ENCODE measurements at regions not wholly inside any gene's neighbourhood (a gene's known extent, or its start where the extent isn't known, plus 50 kb on each side); places are given as distances from the start of the nearest gene placed in this dataset.
A peak's percentile ranks its signal among the peaks of the same experiment; 100 is the strongest.

DNA sequence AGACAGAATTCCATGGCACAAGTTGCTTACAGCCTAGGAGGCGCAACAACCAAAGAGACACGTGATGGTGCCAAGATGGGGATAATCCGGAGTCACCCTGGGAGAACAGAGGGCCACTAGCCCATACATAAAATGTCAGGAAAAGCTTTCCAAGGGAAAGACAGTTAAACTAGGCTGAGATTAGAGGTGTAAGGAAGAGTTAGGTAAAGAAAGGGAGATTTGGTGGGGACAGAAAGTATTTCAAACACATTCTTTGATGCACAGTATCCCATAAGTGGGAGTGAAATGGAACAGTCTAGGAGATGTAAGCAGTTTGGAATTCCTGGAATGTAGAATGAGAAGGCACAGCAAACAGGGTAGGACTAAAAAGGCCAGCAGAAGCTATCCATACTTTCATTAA is 860.9 kb upstream of the LCORL start:
- DNase-seq (ENCODE audit: low read depth) = peak; percentile 75
- no peak overlapping the region for H3K4me3 ChIP-seq (ENCODE audit: low read length)
- TF ChIP-seq, protein P1, sequence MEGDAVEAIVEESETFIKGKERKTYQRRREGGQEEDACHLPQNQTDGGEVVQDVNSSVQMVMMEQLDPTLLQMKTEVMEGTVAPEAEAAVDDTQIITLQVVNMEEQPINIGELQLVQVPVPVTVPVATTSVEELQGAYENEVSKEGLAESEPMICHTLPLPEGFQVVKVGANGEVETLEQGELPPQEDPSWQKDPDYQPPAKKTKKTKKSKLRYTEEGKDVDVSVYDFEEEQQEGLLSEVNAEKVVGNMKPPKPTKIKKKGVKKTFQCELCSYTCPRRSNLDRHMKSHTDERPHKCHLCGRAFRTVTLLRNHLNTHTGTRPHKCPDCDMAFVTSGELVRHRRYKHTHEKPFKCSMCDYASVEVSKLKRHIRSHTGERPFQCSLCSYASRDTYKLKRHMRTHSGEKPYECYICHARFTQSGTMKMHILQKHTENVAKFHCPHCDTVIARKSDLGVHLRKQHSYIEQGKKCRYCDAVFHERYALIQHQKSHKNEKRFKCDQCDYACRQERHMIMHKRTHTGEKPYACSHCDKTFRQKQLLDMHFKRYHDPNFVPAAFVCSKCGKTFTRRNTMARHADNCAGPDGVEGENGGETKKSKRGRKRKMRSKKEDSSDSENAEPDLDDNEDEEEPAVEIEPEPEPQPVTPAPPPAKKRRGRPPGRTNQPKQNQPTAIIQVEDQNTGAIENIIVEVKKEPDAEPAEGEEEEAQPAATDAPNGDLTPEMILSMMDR (IDR thresholded peaks at IDR 0.05; ENCODE audit: insufficient read depth, low read depth, low read length, missing control alignments) = no peak

GRCh38 chr4:18881556-18881955 is 860.0 kb upstream of the LCORL start:
- DNase-seq (ENCODE audit: low read depth) = no peak
- H3K4me3 ChIP-seq (ENCODE audit: low read length) = no peak overlapping the region
- TF ChIP-seq, protein P1 (IDR thresholded peaks at IDR 0.05; ENCODE audit: insufficient read depth, low read depth, low read length, missing control alignments) = no peak

GRCh38 chr4:18880871-18881270 is 859.3 kb upstream of the LCORL start:
- DNase-seq (ENCODE audit: low read depth) = no peak
- no peak overlapping the region for H3K4me3 ChIP-seq (ENCODE audit: low read length)
- TF ChIP-seq, protein P1 (IDR thresholded peaks at IDR 0.05; ENCODE audit: insufficient read depth, low read depth, low read length, missing control alignments) = no peak

DNA sequence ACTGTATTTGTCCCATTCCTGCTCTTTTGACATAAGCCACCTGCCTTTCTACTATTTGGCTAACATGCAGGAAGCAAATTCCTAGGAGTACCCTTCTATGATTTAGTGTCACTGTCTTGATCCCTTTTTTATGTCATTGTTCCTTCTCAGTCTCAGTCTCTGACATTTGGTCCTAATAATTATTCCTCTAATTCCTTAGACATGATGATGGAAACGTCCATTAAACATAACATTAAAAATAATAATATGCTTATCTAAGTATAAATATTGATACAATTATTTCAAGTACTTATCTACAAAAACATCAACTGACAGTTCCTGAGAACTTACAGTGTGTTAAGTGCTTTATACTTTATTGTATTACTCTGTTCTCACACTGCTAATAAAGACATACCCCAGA is 857.0 kb upstream of the LCORL start:
- no peak overlapping the region for H3K4me3 ChIP-seq (ENCODE audit: low read length)
- TF ChIP-seq, protein P1 (IDR thresholded peaks at IDR 0.05; ENCODE audit: insufficient read depth, low read depth, low read length, missing control alignments) = no peak
- no peak for DNase-seq (ENCODE audit: low read depth)

GRCh38 chr4:18869166-18869565 is 847.6 kb upstream of the LCORL start:
- no peak for DNase-seq (ENCODE audit: low read depth)
- H3K4me3 ChIP-seq (ENCODE audit: low read length) = no peak overlapping the region
- TF ChIP-seq, protein P1 (IDR thresholded peaks at IDR 0.05; ENCODE audit: insufficient read depth, low read depth, low read length, missing control alignments) = no peak

- H3K4me3 ChIP-seq (ENCODE audit: low read length) = no peak overlapping the region
- no peak for DNase-seq (ENCODE audit: low read depth)
- TF ChIP-seq, protein P1 (IDR thresholded peaks at IDR 0.05; ENCODE audit: insufficient read depth, low read depth, low read length, missing control alignments) = no peak
Observed at GRCh38 chr4:18860836-18861530, 839.4 kb upstream of the LCORL start.

DNA sequence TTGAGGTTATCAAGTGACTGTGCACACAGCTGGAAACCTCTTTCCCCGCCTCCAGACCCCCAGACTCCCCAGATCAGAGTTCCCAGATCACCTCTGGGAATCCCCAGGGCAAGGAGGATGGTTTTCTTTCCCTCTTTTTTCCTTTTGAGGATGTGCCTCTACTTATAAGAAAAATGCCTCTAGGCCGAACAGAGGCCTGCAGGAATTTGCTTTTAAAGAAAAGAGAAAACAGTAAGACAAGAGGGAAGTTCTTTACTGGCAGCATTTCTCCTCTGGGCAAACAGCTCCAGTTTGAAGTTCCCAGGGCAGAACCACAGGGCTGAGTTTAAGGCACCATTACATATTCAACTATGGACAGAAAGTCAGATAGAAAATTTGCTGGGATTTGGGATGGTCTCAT is 837.9 kb upstream of the LCORL start:
- TF ChIP-seq, protein P1 (IDR thresholded peaks at IDR 0.05; ENCODE audit: insufficient read depth, low read depth, low read length, missing control alignments) = no peak
- no peak overlapping the region for H3K4me3 ChIP-seq (ENCODE audit: low read length)
- DNase-seq (ENCODE audit: low read depth) = no peak
